Ramos (cell line): ENCODE measurements at regions not wholly inside any gene's neighbourhood (a gene's known extent, or its start where the extent isn't known, plus 50 kb on each side); places are given as distances from the start of the nearest gene placed in this dataset.

Experiments
- in situ Hi-C: fragments of 300-500 bp; cut with MboI; formaldehyde crosslinking; loops from one replicate; pipeline ENCODE4 v1.14.3; 2022; ENCODE audit warnings: low sequenced_read_pairs; ENCODE audit not compliant: unreplicated experiment

DNA sequence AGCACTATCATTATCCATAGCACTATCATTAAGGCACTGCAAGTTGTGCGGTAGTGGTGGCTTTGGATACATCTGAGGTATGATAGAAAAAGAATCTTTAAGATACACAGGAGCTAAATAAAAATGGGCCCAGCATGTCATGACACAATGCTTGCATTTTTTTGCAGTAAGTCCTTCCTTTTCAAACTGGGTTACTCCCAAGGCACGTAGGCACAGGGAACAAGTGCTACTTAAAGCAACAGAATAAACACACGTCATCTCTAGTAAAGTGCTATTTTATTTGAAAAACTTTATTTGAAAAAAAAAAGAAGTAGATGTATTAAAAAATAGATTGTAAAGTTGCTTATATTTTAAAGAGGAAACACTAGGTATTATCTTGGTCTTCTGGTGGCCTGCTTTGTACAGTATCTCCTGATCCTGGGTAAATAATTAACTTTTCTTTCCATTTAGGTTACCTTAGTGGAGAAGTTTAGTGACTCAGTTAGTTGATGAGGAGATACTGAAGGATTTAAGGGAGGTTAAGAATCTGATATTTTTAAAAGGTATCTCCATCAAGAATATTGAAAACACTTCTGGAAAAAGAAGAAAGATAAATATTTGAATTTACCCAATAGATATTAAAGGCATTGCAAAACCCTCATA lies 129.6 kb downstream of the EDN1 start:
- in situ Hi-C loops: no loop called here

DNA sequence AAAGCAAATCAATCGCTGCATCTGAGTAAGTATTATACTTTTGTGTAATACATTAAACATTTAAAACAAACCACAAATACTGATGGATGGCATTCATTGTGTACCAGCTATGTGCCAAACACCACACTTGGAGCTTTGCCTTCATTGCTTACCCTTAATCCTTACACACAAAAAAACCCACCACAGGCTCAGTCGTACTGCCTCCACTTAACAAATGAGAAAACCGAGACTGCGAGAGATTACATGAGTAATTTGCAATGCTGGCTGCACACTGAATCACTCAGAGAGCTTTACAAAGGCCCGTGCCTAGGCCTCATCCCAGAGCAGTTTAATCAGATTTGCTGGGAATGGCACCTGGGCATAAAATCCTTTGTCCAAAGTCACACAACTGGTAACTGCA lies 130.5 kb downstream of the EDN1 start:
- in situ Hi-C loops: no loop called here

DNA sequence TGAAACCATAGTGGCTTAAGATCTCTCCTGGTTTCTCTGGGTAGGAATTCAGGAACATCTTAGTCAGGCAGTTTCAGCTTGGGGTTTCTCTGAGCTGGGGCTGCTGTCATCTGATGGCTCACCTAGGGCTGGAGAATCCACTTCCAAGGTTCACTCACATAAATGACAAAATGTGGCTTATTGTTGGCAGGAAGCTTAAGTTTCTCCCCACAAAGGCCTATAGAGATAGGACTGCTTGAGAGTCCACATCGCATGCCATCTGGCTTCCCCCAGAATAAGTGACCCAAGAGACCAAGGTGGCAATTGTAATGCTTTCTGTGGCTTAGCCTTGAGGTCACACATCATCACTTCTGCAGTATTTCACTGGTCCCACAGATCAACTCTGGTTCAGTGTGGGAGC lies 131.4 kb downstream of the EDN1 start:
- in situ Hi-C loops: no loop called here

- in situ Hi-C loops: no loop called here
These were observed 132.7 kb downstream of the EDN1 start for GRCh38 chr6:12422848-12423247.

DNA sequence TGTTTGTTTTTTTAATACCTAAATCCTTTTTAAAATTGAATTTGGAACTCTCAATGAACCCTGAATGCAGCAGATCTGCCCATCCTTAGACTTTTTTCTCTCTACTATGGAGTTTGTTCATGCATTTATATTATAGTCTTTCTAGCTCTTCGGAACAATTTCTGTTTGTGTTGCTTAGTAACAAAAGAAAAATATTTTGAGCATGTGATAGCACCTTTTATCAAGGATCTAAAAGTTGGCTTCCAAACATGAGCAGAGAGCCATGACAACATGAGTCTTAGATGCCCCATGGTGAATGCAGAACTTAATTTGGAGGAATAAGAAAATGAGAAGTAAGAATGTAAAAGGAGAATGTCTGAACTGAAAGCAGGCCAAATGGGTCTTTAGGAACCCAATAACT lies 133.7 kb downstream of the EDN1 start:
- in situ Hi-C loops: no loop called here

GRCh38 chr6:12426121-12426520 lies 136.0 kb downstream of the EDN1 start:
- in situ Hi-C loops: no loop called here

DNA sequence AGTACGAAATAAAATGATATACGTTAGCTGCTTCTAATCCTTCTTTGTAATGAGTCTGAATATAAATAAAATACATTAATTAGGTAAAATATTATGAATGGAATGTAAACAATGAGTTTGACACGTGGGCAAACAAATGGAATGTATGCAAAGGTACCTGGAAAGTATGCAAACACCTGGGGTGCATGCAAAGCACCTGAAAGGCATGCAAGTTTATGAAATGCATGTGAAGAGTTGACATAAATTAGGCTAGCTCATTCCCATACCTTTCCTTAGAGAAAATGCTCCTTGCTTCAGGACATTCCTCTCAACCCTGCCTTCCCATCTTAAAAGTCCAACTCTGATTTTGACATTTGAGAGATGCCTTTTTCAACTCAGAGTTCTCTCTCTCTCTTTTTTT lies 140.9 kb downstream of the EDN1 start:
- in situ Hi-C loops: no loop called here

DNA sequence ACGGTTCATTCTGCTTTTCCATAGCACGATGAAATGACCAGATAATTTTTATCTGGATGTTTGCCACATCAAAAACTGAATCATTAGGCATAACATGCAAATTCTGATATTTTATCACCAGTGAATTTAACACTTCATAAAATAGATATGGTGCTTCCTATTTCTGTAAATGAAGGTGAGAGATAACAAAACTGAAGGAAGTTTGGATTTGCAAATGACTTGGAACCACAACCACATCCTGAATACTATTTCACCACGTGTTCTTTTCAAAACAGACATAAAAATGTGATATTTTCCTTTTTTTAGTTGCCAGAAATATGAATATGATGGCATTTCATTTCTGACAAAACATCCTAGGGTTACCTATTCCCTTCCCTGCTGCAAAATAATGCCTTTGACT lies 146.1 kb downstream of the EDN1 start:
- in situ Hi-C loops: no loop called here

DNA sequence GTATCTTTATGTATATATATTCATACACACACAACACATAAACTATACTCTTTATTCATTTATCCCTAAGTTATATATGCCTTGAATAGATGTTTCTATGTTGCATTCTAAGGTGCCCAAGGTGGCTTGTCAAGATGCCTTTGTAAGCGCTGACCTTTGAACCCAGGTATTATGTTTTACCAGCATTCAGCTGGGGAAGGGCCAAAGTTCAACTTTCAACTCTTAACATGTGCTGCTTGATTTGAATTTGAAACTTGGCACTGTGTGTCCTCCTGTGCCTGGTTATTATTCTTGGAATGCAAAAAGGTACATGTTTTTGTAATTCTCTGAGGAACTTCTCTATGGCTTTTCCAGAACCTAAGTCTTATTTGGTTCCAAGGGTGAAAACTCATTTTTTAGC lies 146.5 kb downstream of the EDN1 start:
- in situ Hi-C loops: no loop called here

DNA sequence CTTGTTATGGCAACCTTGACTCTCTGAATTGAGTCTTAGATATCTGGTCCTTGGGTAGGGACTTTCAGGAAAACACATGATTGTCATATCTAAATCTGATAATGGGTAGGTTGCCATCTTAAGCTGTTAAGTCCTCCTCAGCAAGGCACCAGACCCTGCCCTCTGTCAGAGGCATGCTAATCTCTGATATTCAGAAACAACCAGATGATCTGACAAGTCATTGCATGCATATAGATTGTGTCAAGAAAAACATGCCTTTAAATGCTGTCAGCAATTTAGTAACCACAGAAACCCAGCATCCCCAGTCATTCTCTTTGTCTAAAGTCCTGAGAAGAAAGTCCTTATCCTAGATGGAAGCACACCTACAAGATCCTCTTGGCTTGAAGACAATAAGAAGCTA lies 149.1 kb downstream of the EDN1 start:
- in situ Hi-C loops: no loop called here

DNA sequence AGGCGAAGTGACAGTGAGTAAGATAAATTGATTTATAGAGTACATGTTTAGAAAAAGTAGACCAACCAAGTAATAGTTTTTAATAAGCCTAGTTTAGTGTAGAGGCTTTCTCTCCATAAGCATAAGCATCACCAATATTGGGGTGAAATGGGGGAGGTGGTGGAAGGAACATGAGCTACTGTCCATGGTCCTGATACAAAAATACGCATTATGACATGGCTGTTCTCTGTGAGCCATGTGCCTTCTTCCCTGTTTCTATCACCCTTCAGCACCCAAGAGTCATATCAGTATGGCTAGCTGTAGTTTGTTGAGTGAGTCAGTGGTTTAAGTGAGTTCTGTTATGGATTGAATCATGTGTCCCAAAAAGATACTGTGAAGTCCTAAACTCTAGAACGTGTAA lies 150.8 kb downstream of the EDN1 start:
- in situ Hi-C loops: no loop called here

DNA sequence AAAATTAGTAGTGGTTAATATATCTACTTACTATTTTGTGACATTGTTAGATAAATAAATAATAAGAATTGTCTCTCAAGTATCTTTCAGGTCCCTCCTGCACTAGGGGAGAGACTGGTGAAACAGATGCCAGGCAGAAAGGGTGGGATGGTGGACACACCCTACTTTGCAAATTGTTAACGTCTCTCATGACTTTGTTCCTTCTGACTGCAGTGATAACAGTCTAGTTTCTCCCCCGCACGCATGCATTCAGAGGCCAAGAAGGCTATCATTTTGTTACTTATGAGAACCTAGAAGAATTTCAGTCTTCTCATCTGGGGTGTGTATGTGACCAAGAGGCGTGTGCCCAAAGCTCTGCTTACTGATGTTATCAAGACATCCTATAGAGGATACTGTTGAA lies 152.3 kb downstream of the EDN1 start:
- in situ Hi-C loops: no loop called here

- in situ Hi-C loops: no loop called here
These were observed 156.2 kb downstream of the EDN1 start for GRCh38 chr6:12446394-12446793.

GRCh38 chr6:12449447-12449846 lies 159.3 kb downstream of the EDN1 start:
- in situ Hi-C loops: no loop called here

GRCh38 chr6:12450467-12450866 lies 160.3 kb downstream of the EDN1 start:
- in situ Hi-C loops: no loop called here

- in situ Hi-C loops: no loop called here
These were observed 166.2 kb downstream of the EDN1 start for GRCh38 chr6:12456343-12456742.

GRCh38 chr6:12457094-12457493 lies 166.9 kb downstream of the EDN1 start:
- in situ Hi-C loops: no loop called here

DNA sequence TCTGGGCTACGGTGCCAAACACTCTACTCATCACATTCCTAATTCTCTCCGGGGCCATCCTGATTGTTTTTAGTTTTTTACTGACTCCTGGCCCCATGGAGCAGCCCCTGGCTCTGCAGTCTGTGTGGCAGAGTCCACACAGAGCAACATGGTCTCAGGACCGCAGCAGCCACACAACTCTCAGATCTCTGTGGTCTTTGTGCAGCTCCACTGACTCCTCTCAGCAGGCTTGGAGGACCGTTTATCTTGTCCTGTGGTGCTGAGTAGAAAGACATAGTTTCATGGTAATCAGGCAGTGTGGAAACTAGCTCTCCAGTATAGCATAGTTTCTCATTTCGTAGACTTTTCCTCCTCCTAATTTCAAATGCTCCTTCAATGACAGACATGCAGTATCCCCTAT lies 168.4 kb downstream of the EDN1 start:
- in situ Hi-C loops: no loop called here

DNA sequence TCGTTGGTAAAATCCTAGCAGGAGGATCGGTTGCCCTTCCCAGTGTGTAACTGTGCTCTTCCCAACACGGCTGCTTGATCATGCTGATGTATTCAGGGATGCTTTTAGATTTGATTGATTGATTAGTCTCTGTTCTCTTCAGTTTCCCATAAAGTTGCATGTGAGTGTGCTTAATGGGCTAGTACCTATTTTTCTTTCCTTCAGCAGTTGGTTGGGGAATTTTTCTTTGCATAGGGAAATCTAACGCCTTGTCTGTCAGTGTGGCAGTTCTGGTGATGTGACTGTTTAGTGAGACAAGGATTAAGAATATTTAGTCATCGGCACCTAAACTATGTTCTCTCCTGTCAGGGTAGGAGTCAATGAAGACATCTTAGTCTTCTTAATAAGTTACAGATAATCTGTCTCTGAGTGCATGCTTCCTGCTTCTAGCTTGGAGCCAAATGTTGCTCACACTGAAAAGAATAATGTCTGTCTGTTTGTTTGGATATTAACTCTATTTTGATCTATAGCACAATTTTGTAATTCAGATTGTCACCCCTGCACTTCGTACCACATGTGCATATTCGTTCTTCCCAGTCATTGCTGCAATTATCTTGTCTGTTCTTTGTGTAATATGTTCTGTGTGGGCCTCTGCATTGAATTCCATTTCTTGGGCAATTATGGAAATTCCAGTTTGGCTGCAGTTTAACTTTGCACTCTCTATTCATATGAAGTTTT lies 169.9 kb downstream of the EDN1 start:
- in situ Hi-C loops: no loop called here

DNA sequence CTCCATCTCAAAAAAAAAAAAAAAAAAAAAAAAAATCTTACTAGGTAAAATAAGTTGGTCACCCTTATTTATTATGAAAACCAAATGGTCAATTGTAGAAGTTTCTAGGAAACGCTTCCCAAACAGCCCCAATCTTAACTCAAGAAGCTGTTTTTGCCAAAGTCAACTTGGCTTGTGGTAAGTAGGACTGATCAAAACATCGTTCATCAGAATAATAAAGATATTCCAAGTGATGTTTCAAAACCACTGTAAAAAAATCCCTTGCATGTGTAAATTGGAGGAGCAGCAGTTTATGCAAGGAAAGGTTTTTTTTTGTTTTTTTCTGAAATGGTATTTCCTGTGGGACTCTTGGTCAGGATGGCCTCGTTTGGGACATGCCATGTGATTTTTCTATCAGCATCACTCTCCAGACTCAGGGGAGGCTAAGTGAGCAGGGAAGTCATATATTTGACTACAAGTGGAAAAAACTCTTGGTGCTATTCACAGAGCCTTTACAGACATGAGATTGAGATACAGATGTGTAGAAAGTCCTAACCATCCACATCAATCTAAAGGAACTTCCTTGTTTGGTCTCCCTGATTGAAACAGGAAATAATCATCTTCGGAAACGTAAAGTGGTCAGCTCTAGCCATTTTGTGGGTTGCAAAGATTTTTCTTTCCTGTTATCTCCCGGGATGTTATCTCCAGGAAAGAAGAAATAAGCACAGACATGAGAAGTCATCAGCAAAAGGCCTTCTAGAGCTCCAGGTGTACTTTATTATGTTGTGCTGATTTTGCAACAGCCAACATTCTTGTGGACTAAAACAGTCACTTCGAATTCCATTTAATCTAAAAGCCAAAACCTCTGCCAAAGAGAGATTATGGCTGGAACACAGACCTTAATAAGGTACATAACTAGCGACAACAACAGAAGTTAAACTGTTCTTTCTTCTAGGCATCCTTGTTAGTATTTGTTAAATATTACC lies 177.8 kb downstream of the EDN1 start:
- in situ Hi-C loops: no loop called here

GRCh38 chr6:12472601-12473038 lies 182.5 kb downstream of the EDN1 start:
- in situ Hi-C loops: no loop called here
